GM19452 (cell line): ENCODE measurements at regions not wholly inside any gene's neighbourhood (a gene's known extent, or its start where the extent isn't known, plus 50 kb on each side); places are given as distances from the start of the nearest gene placed in this dataset.

Experiments
- ATAC-seq: cut with Tn5 transposase; IDR thresholded peaks from one replicate; pipeline ENCODE4 v1.9.1; 2021; ENCODE audit not compliant: unreplicated experiment

DNA sequence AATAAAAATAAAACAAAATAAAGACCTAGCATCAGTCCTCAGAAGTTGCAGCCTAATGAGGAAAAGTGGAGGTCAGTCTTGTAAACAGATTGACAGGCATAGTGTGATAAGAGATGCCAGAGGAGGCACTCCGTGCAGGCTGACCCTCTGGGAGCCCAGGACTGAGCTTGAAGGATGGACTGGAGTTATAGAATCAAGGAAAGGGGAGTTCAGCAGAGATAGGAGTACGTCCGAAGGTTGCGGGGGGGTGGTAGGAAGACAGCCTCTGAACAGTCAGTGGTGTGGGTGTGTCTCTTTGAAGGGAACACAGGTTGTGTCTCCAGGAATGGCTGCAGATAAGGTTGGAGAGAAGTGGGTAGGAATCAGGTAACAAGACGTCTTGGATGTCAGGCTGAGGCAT is 126.1 kb upstream of the CPEB4 start:
- ATAC-seq = no peak

DNA sequence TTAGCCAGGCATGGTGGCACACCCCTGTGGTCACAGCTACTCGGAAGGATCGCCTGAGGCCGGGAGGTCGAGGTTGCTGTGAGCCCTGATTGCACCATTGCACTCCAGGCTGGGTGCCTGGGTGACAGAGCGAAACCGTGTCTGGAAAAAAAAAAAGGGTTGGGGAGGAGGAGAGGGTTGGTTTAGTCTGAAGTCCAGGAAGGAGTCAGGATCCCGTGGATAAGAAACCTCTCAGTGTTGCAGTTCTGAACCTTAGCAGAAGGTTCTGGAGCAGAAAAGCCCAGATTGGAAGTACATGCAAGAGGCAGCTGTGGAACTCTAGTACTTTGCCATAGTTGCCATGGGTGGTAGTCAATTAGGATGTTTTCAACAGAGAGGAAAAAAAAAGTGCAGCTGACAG is 125.2 kb upstream of the CPEB4 start:
- ATAC-seq = no peak

- ATAC-seq = no peak
Measured at GRCh38 chr5:173763410-173763809, 124.7 kb upstream of the CPEB4 start.

DNA sequence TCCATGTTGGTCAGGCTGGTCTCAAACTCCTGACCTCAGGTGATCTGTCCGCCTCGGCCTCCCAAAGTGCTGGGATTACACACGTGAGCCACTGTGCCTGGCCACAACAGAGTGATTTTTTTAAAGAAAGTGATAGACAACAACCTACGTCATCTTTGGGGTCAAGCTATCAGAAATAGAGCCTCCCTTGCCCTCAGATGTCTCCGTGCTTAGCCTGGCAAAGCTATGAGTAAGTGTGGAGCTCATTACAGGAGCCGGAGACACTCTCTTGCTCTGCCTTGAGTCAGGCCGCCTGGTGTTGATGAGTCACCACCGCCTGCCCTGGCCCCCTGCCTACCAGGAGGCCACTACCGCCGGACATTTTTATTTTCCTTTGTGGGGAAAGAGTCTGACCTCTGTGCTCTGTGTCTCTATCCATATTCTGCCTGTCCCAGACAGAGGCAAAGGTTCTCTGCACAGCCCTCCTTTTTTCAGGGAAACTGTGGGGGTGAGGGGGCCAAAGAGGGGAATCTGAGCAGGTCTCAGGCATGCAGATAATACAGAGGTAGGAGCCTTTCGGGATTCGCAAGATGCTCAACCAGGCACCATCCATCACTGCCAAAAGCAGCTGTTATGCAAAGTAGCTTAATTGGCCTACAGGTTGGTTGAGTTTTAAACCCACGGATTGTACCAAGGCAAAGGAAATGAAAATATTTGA is 123.7 kb upstream of the CPEB4 start:
- ATAC-seq = no peak

GRCh38 chr5:173765029-173765644 is 123.0 kb upstream of the CPEB4 start:
- ATAC-seq = no peak

DNA sequence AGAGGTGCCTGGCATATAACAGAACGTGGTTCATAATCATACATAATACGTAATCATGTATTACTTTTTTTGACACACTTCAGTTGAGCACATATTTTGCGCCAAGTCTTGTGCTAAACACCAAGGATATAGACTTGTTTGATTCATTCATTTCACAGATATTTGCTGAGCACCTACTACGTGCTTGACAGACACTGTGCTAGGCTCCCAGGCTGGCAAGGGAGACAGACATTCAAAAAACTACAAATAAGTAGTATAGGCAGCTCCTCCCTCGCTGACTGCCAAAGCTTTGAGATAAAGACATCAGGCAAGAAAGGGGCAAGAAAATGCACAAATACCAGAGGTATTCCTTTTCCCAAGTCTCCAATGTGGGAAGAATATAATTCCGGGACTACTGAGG is 122.5 kb upstream of the CPEB4 start:
- no peak for ATAC-seq

DNA sequence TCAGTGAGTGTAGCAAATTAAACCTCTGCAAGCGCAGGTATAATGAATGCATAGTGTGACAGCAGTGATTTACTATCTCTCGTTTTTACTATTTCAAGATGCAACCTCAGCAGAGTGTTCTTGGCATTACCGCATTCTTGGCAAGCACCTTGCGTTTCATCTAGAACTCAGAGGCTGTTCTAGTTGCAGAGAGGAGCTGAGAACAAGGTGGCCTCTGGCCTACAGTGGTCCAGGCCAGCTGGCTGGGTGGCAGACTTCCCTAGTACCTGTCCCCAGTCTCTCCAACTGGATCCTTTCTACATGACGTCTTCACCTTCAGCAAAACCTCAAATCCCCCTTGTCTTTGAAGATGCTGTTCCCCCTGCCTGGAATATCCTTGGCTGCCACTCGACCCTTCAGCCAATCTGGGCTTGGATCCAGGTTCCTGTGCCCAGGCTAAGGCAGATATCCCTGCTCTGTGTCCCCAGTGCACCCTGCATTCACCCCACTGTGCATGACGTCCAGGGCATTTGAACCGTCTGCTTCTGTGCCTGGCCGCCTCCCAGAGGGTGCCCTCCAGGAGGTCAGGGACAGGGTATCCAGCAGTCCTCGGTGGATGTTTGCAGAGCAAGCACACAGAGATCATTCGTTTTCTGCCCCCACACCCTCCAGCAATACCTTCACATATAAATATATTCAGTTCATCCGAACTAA is 120.4 kb upstream of the CPEB4 start:
- no peak for ATAC-seq

- ATAC-seq = no peak
Measured at GRCh38 chr5:173768267-173768806, 119.8 kb upstream of the CPEB4 start.

DNA sequence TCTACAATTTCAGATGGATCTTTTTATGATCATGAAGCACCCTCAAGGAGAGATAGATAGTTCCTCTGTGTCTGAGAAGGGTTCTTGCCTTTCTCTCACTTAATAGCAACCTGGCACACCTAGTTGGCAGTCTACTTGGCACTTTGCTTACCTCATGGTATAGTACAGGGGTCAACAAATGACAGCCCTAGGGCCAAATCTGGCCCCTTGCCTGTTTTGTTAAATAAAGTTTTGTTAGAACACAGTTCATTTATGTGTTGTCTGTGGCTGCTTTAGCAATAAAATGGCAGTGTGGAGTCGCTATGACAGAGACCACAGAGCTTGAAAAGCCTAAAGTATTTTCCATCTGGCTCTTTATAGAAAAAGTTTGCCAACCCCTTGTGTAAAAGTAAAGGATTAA is 119.3 kb upstream of the CPEB4 start:
- ATAC-seq = no peak

DNA sequence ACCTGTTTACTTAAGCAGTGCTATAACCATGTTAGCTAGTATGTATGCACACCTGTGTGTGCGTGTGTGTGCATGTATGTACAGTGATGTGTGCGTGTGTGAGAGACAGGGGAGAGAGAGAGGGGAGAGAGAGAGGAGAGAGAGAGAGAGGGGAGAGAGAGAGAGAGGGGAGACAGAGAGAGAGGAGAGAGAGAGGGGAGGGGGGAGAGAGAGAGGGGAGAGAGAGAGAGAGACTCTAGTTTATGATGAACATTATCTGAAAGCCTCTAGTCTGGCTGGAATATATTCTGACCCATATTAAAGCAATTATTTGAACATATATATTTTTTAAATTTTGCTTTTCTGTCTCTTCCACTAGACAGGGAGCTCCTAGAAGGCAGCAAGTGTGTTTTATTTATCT is 117.5 kb upstream of the CPEB4 start:
- no peak for ATAC-seq

GRCh38 chr5:173771121-173771724 is 116.9 kb upstream of the CPEB4 start:
- ATAC-seq = no peak

DNA sequence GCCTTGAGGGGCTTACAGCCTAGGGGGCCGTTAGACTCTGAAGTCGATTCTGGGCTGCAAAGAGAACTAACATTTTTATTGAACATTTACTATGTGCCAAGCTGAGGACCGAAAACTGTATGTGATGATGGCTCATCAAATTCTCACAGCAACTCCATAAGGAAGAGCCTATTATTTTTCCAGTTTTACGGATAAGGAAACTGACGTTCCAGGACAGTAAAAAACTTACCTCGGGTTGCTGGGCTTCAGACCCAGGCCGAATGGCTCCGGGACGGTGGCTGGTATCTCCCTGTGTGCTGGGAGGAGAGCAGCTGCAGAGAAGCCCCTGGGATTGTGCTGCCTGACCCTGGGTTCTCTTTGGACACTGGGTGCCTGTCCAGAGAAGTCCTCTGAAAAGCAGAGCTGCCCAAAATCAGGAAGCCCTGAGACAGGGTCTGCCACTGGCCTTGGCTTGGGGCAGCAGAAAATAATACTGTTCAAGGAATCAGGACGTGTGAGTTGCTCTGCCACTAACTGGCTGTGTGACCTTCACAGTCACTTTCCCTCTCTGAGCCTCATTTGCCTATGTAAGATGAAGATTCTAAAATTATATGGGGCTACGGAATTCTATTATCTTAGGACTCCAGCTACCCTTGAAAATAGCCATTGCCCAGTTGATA is 116.3 kb upstream of the CPEB4 start:
- no peak for ATAC-seq

GRCh38 chr5:173772384-173773059 is 115.6 kb upstream of the CPEB4 start:
- ATAC-seq = no peak

DNA sequence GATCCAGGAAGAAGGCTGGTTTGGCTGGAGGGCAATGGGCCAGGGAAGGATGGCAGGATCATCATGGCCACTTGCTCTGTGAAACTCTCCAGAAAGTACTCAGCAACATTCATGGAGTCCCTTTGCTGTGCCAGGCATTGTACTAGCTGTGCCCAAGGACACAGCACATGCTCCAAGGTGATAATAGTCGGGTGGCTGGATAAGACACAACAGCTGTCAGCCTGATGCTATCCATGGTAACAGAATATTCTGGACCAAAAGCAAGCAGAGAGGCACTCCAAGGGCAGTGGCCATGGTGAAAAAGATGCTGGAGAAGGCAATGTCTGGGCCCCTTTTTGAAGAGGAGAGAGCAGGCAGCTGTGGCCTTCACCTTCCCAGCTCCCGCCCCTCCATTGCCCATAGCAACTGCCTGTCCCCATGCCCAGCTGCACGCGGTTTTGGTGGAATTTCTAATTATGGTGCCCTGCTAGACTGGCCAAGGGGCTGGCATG is 113.8 kb upstream of the CPEB4 start:
- no peak for ATAC-seq

- ATAC-seq = no peak
Measured at GRCh38 chr5:173775261-173776197, 112.6 kb upstream of the CPEB4 start.

GRCh38 chr5:173777149-173777548 is 111.0 kb upstream of the CPEB4 start:
- no peak for ATAC-seq

DNA sequence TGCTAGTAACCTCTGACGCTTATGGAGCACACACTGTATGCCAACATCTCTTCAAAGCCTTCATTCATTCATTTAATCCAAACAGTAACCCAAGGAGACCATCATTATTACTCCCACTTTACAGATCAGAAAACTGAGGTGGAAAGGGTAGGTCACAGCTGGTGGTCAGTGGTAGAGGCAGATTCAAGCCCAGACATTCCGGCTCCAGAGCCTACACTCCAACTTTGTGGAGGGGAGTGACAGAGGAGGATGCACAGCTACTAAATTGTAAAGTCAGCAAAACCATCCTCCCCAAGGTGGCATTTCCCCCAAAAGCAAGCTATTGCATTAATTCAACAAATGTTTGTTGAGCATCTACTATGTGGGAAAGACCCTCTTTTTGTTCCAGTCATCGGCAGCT is 110.5 kb upstream of the CPEB4 start:
- ATAC-seq = no peak

GRCh38 chr5:173778152-173778782 is 109.9 kb upstream of the CPEB4 start:
- no peak for ATAC-seq

- ATAC-seq = no peak
Measured at GRCh38 chr5:173778784-173779304, 109.3 kb upstream of the CPEB4 start.
